H1 (cell line): ENCODE measurements at regions not wholly inside any gene's neighbourhood (a gene's known extent, or its start where the extent isn't known, plus 50 kb on each side); places are given as distances from the start of the nearest gene placed in this dataset.

Experiments used
- CTCF ChIA-PET: fragments of 300-600 bp; sonication (Branson Sonifier 250); formaldehyde crosslinking; loops from one replicate; lab custom pipeline; 2021; ENCODE audit not compliant: partially characterized antibody; lab: Charles Lee
- POLR2A ChIA-PET: fragments of 300-600 bp; sonication (Branson Sonifier 250); formaldehyde crosslinking; loops from one replicate; lab custom pipeline; 2021; ENCODE audit warnings: inconsistent platforms; ENCODE audit not compliant: partially characterized antibody; lab: Charles Lee
- DNase-seq, 2 experiments: peaks; one replicate each; pipeline versions ENCODE4 v3.0.0 to v3.0.0-alpha.2; 2010 to 2022; ENCODE audit warnings: low spot score in 2 of 2, low read depth in 1 of 2, mixed read lengths in 1 of 2
- FAIRE-seq: peaks from 2 replicates; lab custom pipeline; 2011; peaks lifted over from hg19 to GRCh38; lab: Jason Lieb, UNC
- H2AFZ ChIP-seq: 2 replicates; pipeline ENCODE4 v1.8.1; 2012; ENCODE audit warnings: low read length, inconsistent platforms
- H2AK5ac ChIP-seq: 2 replicates; pipeline ENCODE4 v1.6.1; 2013; ENCODE audit warnings: low read depth, low read length
- H2BK120ac ChIP-seq: replicated peaks from 2 replicates; pipeline ENCODE3; 2013; ENCODE audit warnings: low read depth, low read length, inconsistent platforms
- H2BK12ac ChIP-seq: 2 replicates; pipeline ENCODE4 v1.6.1; 2013; ENCODE audit warnings: low read depth, low read length
- H2BK15ac ChIP-seq: 2 replicates; pipeline ENCODE4 v1.6.1; 2013; ENCODE audit warnings: low read length
- H2BK20ac ChIP-seq: 2 replicates; pipeline ENCODE4 v1.6.1; 2013; ENCODE audit warnings: low read length
- H2BK5ac ChIP-seq: 2 replicates; pipeline ENCODE4 v1.6.1; 2013; ENCODE audit warnings: low read depth, low read length
- H3K14ac ChIP-seq: 2 replicates; pipeline ENCODE4 v1.6.1; 2013; ENCODE audit warnings: inconsistent platforms; ENCODE audit not compliant: insufficient read length
- H3K18ac ChIP-seq: 2 replicates; pipeline ENCODE4 v1.6.1; 2013; ENCODE audit warnings: low read length; ENCODE audit errors: extremely low read depth
- H3K23ac ChIP-seq: 2 replicates; pipeline ENCODE4 v1.6.1; 2013; ENCODE audit warnings: inconsistent platforms; ENCODE audit not compliant: insufficient read length
- H3K23me2 ChIP-seq: 2 replicates; pipeline ENCODE4 v1.6.1; 2013; ENCODE audit warnings: low read depth, low read length
- H3K27ac ChIP-seq: 2 replicates; pipeline ENCODE4 v1.6.1; 2011; ENCODE audit warnings: low read depth, low read length, inconsistent platforms
- H3K27me3 ChIP-seq, 4 experiments: replicated peaks in 1 of 4; 1 replicate in 1 of 4; 2 replicates in 3 of 4; pipeline versions ENCODE4 v1.6.1 to v1.8.1; 2011 to 2013; ENCODE audit warnings: low read length in 3 of 4, mild to moderate bottlenecking in 3 of 4, inconsistent platforms in 2 of 4, mixed read lengths in 2 of 4, moderate library complexity in 1 of 4; ENCODE audit not compliant: control insufficient read depth in 3 of 4, insufficient read depth in 3 of 4; ENCODE audit errors: extremely low read depth in 1 of 4
- H3K36me3 ChIP-seq, 4 experiments: 2 replicates each; pipeline versions ENCODE4 v1.6.1 to v1.8.1; 2011 to 2013; ENCODE audit warnings: mild to moderate bottlenecking in 4 of 4, low read length in 3 of 4, moderate library complexity in 2 of 4, control low read depth in 1 of 4, inconsistent platforms in 1 of 4; ENCODE audit not compliant: insufficient read depth in 4 of 4, control insufficient read depth in 2 of 4
- H3K4ac ChIP-seq: replicated peaks from 2 replicates; pipeline ENCODE3; 2013; ENCODE audit warnings: low read length, low read depth, mixed read lengths, inconsistent platforms; ENCODE audit not compliant: insufficient read length
- H3K4me1 ChIP-seq, 4 experiments: replicated peaks in 1 of 4; 1 replicate in 1 of 4; 2 replicates in 3 of 4; pipeline versions ENCODE4 v1.6.1 to v1.8.1; 2011 to 2013; ENCODE audit warnings: low read length in 3 of 4, inconsistent platforms in 2 of 4, mixed read lengths in 1 of 4; ENCODE audit not compliant: insufficient read depth in 4 of 4, control insufficient read depth in 3 of 4
- H3K4me2 ChIP-seq, 2 experiments: 2 replicates each; pipeline versions ENCODE4 v1.6.1 to v1.8.1; 2011 to 2013; ENCODE audit warnings: low read depth in 2 of 2, low read length in 2 of 2, control low read depth in 1 of 2, inconsistent platforms in 1 of 2, mild to moderate bottlenecking in 1 of 2; ENCODE audit not compliant: insufficient read depth in 1 of 2
- H3K4me3 ChIP-seq, 4 experiments: fragments of 200-600, 300-600 bp in 1 of 4; sonication (generic), shearing (Covaris generic), sonication (Bioruptor Twin) in 1 of 4; 2 replicates each; pipeline versions ENCODE4 v1.5.1 to v1.8.1; 2011 to 2016; ENCODE audit warnings: low read length in 4 of 4, low read depth in 3 of 4, control low read depth in 2 of 4, inconsistent platforms in 2 of 4, mild to moderate bottlenecking in 2 of 4, mixed read lengths in 1 of 4, moderate library complexity in 1 of 4; ENCODE audit not compliant: insufficient read depth in 2 of 4; ENCODE audit errors: extremely low read depth in 1 of 4
- H3K56ac ChIP-seq: replicated peaks from 2 replicates; pipeline ENCODE3; 2013; ENCODE audit warnings: low read depth, mild to moderate bottlenecking, mixed read lengths, low read length, inconsistent platforms; ENCODE audit not compliant: insufficient read length
- H3K79me1 ChIP-seq: 2 replicates; pipeline ENCODE4 v1.6.1; 2013; ENCODE audit warnings: low read depth, low read length, control low read depth
- H3K79me2 ChIP-seq, 2 experiments: 2 replicates each; pipeline versions ENCODE4 v1.6.1 to v1.8.1; 2012 to 2013; ENCODE audit warnings: low read length in 2 of 2, mild to moderate bottlenecking in 2 of 2, inconsistent platforms in 1 of 2; ENCODE audit not compliant: insufficient read depth in 2 of 2, control insufficient read depth in 1 of 2
- H3K9ac ChIP-seq, 4 experiments: replicated peaks in 1 of 4; 1 replicate in 1 of 4; 2 replicates in 3 of 4; pipeline versions ENCODE4 v1.6.1 to v1.8.1; 2011 to 2013; ENCODE audit warnings: low read depth in 3 of 4, low read length in 3 of 4, control low read depth in 2 of 4, mild to moderate bottlenecking in 2 of 4, moderate library complexity in 2 of 4, inconsistent platforms in 1 of 4; ENCODE audit errors: extremely low read depth in 1 of 4
- H3K9me3 ChIP-seq, 2 experiments: 2 replicates each; pipeline versions ENCODE4 v1.6.1 to v1.8.1; 2012 to 2013; ENCODE audit warnings: mild to moderate bottlenecking in 2 of 2, moderate library complexity in 2 of 2, control low read depth in 1 of 2, inconsistent platforms in 1 of 2, low read depth in 1 of 2, low read length in 1 of 2, mixed read lengths in 1 of 2; ENCODE audit not compliant: insufficient read depth in 2 of 2
- H4K20me1 ChIP-seq, 2 experiments: replicated peaks in 1 of 2; 2 replicates each; pipeline versions ENCODE3 to v1.8.1; 2011 to 2013; ENCODE audit warnings: inconsistent platforms in 2 of 2, low read length in 2 of 2, mild to moderate bottlenecking in 1 of 2; ENCODE audit not compliant: insufficient read depth in 2 of 2, control insufficient read depth in 1 of 2
- H4K5ac ChIP-seq: 2 replicates; pipeline ENCODE4 v1.6.1; 2013; ENCODE audit warnings: low read length, low read depth, mixed read lengths, inconsistent platforms; ENCODE audit not compliant: insufficient read length
- H4K8ac ChIP-seq: 2 replicates; pipeline ENCODE4 v1.8.0; 2013; ENCODE audit warnings: mild to moderate bottlenecking, moderate library complexity, low read length, inconsistent platforms; ENCODE audit not compliant: insufficient read depth; ENCODE audit errors: extremely low read depth
- H4K91ac ChIP-seq: replicated peaks from 2 replicates; pipeline ENCODE3; 2013; ENCODE audit warnings: low read length, mixed read lengths, inconsistent platforms; ENCODE audit not compliant: insufficient read length
- CEBPB ChIP-seq: IDR thresholded peaks from 2 replicates; pipeline ENCODE4 v1.6.1; 2012; ENCODE audit warnings: low read depth, low read length
- NANOG ChIP-seq: IDR thresholded peaks from 2 replicates; pipeline ENCODE4 v1.6.1; 2011; ENCODE audit warnings: low read length, low read depth, mild to moderate bottlenecking, inconsistent platforms; ENCODE audit not compliant: insufficient read depth, poor library complexity, severe bottlenecking
- WGBS, 2 experiments: shearing (Covaris generic) in 1 of 2; methylation state at CpG; one replicate each; pipeline versions ENCODE4 v1.1.6 to v1.1.7; 2013 to 2015; ENCODE audit warnings: low lambda C conversion rate in 2 of 2, mixed read lengths in 2 of 2, inconsistent platforms in 1 of 2, low coverage in 1 of 2, missing lambda C conversion rate in 1 of 2; ENCODE audit not compliant: insufficient replicate concordance in 2 of 2, insufficient coverage in 1 of 2, insufficient read length in 1 of 2; ENCODE audit errors: extremely low coverage in 1 of 2, missing lambda C conversion rate in 1 of 2; 5-methylcytosine and 5-hydroxymethylcytosine counted together

- FAIRE-seq = no peak
These were observed 96.7 kb upstream of the FAM20A start for GRCh38 chr17:68697850-68698361.

More at GRCh38 chr17:68697850-68698361, 96.7 kb upstream of the FAM20A start:
- Histone ChIP-seq H3K4me2 (no peak overlapping the region), H2BK15ac (no peak overlapping the region), H4K20me1 (peaks cover 0 to 3% of the 10 kb centered on the region in 2 experiments), H3K27me3 (no peaks in the 10 kb centered on the region), H3K4me3 (no peak overlapping the region), H3K9ac (no peak overlapping the region), H3K36me3 (no peaks in the 10 kb centered on the region), H2BK5ac (no peak overlapping the region), H3K79me2 (no peaks in the 10 kb centered on the region), H3K56ac (no peak overlapping the region), H3K79me1 (no peaks in the 10 kb centered on the region), H4K5ac (no peak overlapping the region), H3K23ac (no peak overlapping the region), H3K18ac (no peak overlapping the region), H2BK120ac (no peak overlapping the region), H4K91ac (no peak overlapping the region), H3K9me3 (no peaks in the 10 kb centered on the region), H2BK20ac (no peak overlapping the region), H4K8ac (no peak overlapping the region), H2BK12ac (no peak overlapping the region), H2AK5ac (no peak overlapping the region), H3K23me2 (peaks cover 4% of the 10 kb centered on the region; the same call in 1 of the 2 replicates), H3K4ac (no peak overlapping the region), H3K27ac (no peak overlapping the region), H3K4me1 (0 out of 7 replicates have a peak, but pooled peaks cover 0 to 3% (median 0%) of the 10 kb centered on the region in 4 experiments), H3K14ac (no peak overlapping the region), H2AFZ (0 out of 2 replicates have a peak overlapping the region, but pooled peaks have one; percentile 50)
- ChIA-PET CTCF (interaction anchor here (0.7 to 1.3 kb wide), 2 partner anchors 23 to 371 kb away, joined by 3 read pairs; no protein-coding TSS in a partner anchor), POLR2A (no interaction called here)
- TF ChIP-seq NANOG (no peak), CEBPB (0 out of 2 replicates have a peak, but pooled peaks have one; percentile 35)
- DNase-seq = no peak
- 83% methylated on average over 1 of the region's 1 CpG; no CpG with 5 or more reads in 1 of the 2 experiments for WGBS, 2 experiments
